Superior temporal gyrus (tissue), 1 donor: ENCODE measurements at regions not wholly inside any gene's neighbourhood (a gene's known extent, or its start where the extent isn't known, plus 50 kb on each side); places are given as distances from the start of the nearest gene placed in this dataset.
"Not testable (repeated sequence)": the region's sequence is repeated elsewhere in the genome, so short reads cannot be mapped to it uniquely, and the experiment has no call there.

ENCODE experiments used
- DNase-seq: peaks from one replicate; pipeline ENCODE4 v3.0.0-alpha.2; 2016; ENCODE audit errors: extremely low spot score

GRCh38 chr4:147160908-147161513 lies 215.3 kb upstream of the TTC29 start:
- DNase-seq = peak; percentile 76

DNA sequence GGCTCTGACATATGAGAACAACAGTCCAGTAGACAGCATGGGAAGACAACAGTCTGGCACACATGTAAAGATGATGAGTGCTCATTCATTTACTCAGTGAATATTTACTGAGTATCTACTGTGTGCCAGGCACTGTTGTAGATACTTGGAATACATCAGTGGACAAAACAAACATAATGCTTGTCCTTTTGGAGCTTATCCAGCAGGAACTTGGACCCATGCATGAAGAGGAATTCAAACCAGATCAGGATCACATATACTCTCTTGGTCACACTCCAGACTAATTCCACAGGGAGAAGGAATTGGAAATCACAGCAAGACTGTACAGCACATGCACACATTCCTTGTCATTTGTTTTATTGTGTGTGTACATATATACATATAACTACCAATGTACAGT lies 217.6 kb upstream of the TTC29 start:
- DNase-seq = no peak

- DNase-seq = not testable (repeated sequence)
Observed at GRCh38 chr4:147168200-147168599, 222.5 kb upstream of the TTC29 start.

DNA sequence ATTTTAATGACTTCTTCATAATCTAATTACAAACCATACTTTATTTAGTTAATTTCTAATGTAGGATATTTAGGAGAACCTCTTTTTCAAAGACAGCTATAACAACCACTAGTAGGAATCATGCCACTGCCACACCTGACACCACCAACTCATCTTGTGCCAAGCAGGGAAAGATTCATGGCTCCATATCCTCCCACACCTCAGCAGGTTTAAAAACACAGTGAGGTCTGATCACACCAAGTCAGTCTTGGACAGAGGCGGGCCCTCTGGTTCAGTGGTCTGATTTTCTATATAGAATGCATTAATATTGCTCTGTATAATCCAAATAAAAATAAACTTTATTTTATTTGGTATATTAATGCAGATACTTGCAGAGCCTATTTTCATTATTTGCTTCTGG lies 227.7 kb upstream of the TTC29 start:
- no peak for DNase-seq

- no peak for DNase-seq
Observed at GRCh38 chr4:147173797-147174432, 228.3 kb upstream of the TTC29 start.

- no peak for DNase-seq
Observed at GRCh38 chr4:147174591-147174990, 228.9 kb upstream of the TTC29 start.

GRCh38 chr4:147175460-147176025 lies 229.9 kb upstream of the TTC29 start:
- no peak for DNase-seq

- no peak for DNase-seq
Observed at GRCh38 chr4:147182041-147182440, 236.4 kb upstream of the TTC29 start.

- DNase-seq = no peak
Observed at GRCh38 chr4:147192679-147193078, 247.0 kb upstream of the TTC29 start.

GRCh38 chr4:147194114-147194513 lies 248.4 kb upstream of the TTC29 start:
- no peak for DNase-seq

DNA sequence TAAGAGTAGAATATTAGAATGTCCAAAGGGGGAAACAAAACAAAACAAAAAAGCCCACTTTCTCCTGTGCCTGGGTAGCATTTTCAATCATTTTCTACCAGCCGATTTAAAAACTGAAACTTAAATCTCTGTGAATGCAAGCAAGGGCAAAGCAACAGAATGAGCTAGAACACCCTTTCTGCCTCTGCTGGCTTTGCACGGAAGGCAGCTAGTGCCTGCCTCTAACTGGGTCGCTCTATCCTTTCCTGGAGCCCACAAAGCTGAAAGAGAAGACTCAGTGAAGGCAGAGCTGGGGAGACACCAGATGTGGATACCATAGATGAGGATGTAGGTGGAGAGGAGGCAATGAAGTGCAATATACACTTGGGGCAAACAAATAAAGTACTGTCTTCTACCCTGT lies 248.9 kb upstream of the TTC29 start:
- no peak for DNase-seq

GRCh38 chr4:147195386-147195785 lies 249.7 kb upstream of the TTC29 start:
- DNase-seq = no peak

GRCh38 chr4:147198411-147199051 lies 252.9 kb upstream of the TTC29 start:
- no peak for DNase-seq

GRCh38 chr4:147201016-147201415 lies 255.4 kb upstream of the TTC29 start:
- no peak for DNase-seq

DNA sequence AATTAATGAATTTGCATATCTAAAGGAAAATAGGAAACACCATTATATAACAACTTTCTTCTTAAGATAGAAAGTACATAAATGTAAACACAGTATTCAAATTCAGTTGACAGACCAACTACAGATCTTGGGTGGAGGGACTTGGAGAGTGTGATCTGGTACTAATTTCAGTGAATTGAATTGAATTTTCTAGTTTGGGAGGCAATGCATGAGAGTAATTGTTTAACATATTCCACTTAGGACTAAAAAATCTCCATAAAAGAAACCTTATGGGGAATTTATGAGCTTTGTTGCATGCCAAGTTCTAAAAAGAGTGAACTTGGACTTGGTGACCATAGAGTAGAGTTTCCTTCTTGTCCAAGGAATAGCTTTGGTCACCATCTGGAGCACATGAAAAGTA lies 261.1 kb upstream of the TTC29 start:
- no peak for DNase-seq

GRCh38 chr4:147207911-147208310 lies 262.2 kb upstream of the TTC29 start:
- no peak for DNase-seq

DNA sequence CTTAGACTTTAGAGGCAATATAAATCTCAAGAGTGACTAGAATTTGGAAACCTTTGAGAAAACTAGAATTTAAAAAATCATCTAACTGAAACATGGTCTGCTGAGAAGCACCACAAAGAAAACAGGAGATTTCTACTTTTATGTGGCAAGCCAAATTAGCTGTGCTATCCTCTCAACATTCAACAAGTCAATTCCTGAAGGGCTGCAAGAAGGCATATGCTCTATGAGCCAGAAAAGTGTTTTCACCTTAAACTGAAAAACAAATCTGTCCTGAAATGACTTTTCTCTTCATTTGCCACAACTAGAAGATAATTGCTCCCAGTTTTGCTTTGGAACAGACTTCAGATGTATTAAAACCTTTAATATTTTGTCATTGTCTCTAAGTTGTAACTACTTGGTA lies 263.2 kb upstream of the EDNRA start:
- no peak for DNase-seq

DNA sequence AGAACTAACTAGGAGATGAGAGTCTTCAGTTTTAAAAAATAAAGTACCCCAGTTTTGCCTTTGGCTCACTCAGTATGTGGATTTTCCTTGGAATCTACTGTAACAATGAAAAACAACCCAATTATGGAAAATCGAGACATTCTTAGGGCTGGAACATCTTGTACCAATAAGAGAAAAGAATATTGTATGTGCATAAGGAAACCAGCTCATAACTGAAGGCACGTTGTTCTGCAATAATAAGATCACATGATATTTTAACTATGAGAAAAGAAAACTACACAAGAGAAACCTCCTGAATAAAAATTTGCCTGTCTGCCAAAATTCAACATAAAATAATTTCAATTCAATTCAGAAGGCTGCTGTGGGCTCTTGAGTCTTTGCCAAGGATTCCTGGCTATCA lies 261.8 kb upstream of the EDNRA start:
- no peak for DNase-seq

GRCh38 chr4:147220833-147221232 lies 260.1 kb upstream of the EDNRA start:
- no peak for DNase-seq

DNA sequence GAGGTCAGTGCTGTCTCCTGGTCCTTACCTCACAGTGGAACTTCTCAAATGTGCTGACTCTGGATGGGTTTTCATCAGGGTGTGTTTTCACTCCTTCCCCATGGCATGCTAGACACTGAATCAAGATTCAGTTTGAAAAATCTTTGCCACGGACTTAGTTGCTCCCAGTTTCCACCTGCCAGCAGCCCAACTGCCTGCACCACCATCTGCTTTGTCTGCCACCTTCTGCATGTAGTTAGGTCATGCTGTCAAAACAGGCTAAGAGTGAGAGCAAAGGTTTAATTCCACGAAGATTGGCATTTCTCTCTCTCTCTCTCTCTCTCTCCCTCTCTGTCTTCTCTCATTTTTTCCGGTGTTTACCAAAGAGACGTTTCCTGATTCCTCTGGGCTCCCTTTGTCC lies 258.0 kb upstream of the EDNRA start:
- DNase-seq = no peak

DNA sequence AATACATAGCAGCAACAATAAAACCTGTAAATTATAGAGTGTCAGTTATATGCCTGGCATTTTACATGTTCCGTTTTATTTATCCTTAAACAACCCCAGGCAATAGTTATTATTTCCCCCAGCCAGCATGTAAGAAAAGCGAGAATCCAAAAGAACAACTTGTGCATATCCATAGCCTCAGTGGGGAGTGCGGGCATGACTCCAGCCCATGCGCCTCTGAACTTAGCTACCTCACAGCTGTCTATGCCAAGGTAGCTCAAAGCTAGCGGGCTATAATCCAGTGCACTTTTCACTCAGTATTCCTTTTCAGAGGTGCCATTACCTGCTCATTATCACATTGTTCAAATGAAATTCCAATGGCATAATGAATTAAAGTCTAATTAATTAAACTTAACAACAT lies 257.3 kb upstream of the EDNRA start:
- no peak for DNase-seq

DNA sequence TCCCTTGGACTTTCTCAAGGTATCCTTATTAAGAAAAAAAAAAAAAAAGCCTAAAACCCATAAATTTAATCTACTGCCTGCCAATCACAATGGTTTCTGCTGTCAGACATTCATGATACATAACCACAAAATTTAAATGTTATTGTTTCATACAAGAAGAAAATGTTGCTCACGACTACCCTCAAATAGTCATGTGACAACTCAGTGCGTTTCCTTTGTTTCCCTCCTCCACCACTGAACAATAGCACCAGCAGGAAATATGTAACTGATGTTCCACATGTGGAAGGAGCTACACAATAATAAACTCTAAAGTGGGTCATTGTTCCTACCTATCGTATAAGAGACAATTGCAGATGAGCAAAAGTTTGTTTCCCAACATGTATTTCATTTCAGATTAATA lies 244.1 kb upstream of the EDNRA start:
- DNase-seq = no peak

DNA sequence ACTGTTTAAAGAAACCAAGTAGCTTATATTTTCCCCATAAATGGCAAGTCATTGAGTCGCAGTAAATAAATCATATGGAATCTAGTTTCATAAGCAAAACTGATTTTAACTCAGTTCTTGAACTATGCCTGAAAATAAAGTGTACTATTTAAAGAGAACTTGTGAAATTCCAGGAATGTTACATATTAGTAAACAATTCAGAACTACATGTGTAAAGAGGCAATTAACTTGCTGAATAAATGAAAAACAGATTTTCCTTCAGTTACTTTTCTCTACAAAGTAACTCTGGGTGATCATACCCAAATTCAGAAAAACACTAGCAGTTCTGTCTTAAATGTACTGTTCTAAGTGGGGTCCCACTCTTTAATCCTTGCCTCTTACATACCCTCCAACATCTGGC lies 236.1 kb upstream of the EDNRA start:
- no peak for DNase-seq
